Sigmoid colon (tissue), 3 donors: ENCODE measurements at regions not wholly inside any gene's neighbourhood (a gene's known extent, or its start where the extent isn't known, plus 50 kb on each side); places are given as distances from the start of the nearest gene placed in this dataset.

Source experiments
- POLR2A ChIP-seq, 2 donors: fragments of 450-650 bp; IDR thresholded peaks; one replicate each; pipeline ENCODE4 v1.6.1; 2016; ENCODE audit warnings: antibody characterized with exemption in 2 of 2, mild to moderate bottlenecking in 2 of 2, moderate library complexity in 2 of 2
- TF ChIP-seq, protein P1 (sequence below), 4 experiments: fragments of 450-650 bp in 3 of 4; fragments of 200-600 bp in 1 of 4; IDR thresholded peaks; one replicate each; pipeline ENCODE4 v1.5.1; 2016 to 2019; ENCODE audit warnings: antibody characterized with exemption in 4 of 4, mild to moderate bottlenecking in 3 of 4, moderate library complexity in 2 of 4

DNA sequence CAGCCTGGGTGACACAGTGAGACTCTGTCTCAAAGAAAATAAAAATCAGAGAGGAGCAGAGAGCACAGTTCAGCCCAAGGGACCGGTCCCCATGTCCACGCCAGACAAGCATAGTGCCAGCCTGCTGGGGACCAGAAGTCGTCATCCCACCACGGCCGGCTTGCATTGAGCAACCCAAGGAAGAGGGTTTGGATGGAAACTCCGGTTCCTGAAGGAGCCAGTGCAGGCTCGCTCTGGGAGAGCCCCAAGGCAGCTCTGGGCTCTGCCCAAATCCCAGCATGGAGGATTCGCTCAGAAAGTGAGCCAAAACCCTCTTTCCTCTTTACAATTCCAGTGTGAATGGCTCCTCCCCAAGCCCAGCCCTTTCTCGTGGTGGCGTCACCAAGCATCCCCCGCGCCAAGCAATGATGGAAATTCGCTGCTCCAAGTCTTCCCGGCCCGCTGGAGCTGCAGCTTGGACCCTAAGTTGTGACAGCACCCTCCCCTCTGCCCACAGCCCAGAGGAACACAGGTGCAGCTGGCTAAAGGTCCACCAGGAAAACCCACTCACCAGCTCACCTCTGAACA is 64.1 kb upstream of the SLC25A33 start:
- TF ChIP-seq, protein P1, sequence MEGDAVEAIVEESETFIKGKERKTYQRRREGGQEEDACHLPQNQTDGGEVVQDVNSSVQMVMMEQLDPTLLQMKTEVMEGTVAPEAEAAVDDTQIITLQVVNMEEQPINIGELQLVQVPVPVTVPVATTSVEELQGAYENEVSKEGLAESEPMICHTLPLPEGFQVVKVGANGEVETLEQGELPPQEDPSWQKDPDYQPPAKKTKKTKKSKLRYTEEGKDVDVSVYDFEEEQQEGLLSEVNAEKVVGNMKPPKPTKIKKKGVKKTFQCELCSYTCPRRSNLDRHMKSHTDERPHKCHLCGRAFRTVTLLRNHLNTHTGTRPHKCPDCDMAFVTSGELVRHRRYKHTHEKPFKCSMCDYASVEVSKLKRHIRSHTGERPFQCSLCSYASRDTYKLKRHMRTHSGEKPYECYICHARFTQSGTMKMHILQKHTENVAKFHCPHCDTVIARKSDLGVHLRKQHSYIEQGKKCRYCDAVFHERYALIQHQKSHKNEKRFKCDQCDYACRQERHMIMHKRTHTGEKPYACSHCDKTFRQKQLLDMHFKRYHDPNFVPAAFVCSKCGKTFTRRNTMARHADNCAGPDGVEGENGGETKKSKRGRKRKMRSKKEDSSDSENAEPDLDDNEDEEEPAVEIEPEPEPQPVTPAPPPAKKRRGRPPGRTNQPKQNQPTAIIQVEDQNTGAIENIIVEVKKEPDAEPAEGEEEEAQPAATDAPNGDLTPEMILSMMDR (IDR thresholded peaks at IDR 0.05): no peak
- TF ChIP-seq POLR2A (IDR thresholded peaks at IDR 0.05): no peak
